ENCODE measurements at regions not wholly inside any gene's neighbourhood (a gene's known extent, or its start where the extent isn't known, plus 50 kb on each side); places are given as distances from the start of the nearest gene placed in this dataset.

DNA sequence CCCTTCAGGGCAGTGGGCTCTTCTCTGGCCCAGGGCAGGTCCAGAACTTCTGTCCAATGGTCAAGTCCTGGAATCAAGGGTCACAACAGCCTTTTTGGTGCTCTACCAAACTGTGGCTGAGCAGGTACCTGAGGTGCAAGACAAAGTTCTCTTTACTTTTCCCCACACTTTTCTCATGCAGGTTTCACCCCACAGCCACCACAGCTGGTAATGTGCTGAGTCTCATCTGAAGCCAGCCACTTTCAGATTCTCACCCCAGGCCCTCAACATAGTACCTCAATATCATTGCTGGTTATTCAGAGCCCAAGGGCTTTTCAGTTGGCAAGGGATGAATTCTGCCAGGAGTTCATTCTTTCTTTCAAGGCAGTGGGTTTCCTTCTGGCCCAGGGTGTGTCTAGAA lies 426.0 kb downstream of the TECRL start (continued):
- TF ChIP-seq AFF4 (CRISPR knock-in tag; IDR thresholded peaks at IDR 0.05): no peak
- no peak for TF ChIP-seq TOPORS (CRISPR knock-in tag; IDR thresholded peaks at IDR 0.05)
- no peak for TF ChIP-seq CAMTA2 (CRISPR knock-in tag; IDR thresholded peaks at IDR 0.05; ENCODE audit: borderline replicate concordance)
- no peak for TF ChIP-seq HDAC2 (CRISPR knock-in tag; IDR thresholded peaks at IDR 0.05)
- no peak for TF ChIP-seq ZNF724P (CRISPR knock-in tag; IDR thresholded peaks at IDR 0.05; ENCODE audit: borderline replicate concordance)
- TF ChIP-seq ZNF263 (CRISPR knock-in tag; IDR thresholded peaks at IDR 0.05): no peak
- TF ChIP-seq, protein P1, sequence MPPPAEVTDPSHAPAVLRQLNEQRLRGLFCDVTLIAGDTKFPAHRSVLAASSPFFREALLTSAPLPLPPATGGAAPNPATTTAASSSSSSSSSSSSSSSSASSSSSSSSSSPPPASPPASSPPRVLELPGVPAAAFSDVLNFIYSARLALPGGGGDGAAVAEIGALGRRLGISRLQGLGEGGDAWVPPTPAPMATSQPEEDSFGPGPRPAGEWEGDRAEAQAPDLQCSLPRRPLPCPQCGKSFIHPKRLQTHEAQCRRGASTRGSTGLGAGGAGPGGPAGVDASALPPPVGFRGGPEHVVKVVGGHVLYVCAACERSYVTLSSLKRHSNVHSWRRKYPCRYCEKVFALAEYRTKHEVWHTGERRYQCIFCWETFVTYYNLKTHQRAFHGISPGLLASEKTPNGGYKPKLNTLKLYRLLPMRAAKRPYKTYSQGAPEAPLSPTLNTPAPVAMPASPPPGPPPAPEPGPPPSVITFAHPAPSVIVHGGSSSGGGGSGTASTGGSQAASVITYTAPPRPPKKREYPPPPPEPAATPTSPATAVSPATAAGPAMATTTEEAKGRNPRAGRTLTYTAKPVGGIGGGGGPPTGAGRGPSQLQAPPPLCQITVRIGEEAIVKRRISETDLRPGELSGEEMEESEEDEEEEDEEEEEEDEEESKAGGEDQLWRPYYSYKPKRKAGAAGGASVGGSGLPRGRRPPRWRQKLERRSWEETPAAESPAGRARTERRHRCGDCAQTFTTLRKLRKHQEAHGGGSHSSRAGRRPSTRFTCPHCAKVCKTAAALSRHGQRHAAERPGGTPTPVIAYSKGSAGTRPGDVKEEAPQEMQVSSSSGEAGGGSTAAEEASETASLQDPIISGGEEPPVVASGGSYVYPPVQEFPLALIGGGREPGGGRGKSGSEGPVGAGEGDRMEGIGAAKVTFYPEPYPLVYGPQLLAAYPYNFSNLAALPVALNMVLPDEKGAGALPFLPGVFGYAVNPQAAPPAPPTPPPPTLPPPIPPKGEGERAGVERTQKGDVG (CRISPR knock-in tag; IDR thresholded peaks at IDR 0.05; ENCODE audit: borderline replicate concordance): no peak
- no peak for TF ChIP-seq CHD2 (IDR thresholded peaks at IDR 0.05; ENCODE audit: low read depth, low read length)
- TF ChIP-seq ZNF432 (CRISPR knock-in tag; IDR thresholded peaks at IDR 0.05; ENCODE audit: borderline replicate concordance): no peak

Data from HepG2 (cell line).